Fibroblast of skin of right quadriceps (primary cell): ENCODE measurements at regions not wholly inside any gene's neighbourhood (a gene's known extent, or its start where the extent isn't known, plus 50 kb on each side); places are given as distances from the start of the nearest gene placed in this dataset.
"Not testable (repeated sequence)": the region's sequence is repeated elsewhere in the genome, so short reads cannot be mapped to it uniquely, and the experiment has no call there.

Source experiments
- DNase-seq: peaks from one replicate; pipeline ENCODE4 v3.0.0-alpha.2; 2013

DNA sequence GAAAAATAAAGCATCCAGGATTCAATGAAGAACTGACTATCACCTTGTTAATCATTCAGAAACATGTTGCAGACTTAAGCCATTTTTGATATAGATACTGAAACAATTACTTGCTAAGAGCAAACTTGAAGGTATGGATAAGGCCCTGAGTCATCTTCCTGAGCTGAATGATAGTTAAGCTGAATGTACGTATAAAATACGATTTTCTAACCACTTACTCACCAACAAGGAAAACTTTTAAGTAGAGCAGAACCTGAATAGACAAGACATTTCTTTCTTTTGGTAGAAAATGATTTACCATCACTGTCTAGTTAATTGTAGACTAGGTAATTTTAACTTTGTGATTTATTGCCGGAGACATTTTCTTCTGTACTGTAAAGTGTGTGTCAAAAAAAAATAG is 261.2 kb downstream of the RTP5 start:
- not testable (repeated sequence) for DNase-seq

- not testable (repeated sequence) for DNase-seq
Measured at GRCh38 chr2:242159921-242160320, 290.4 kb downstream of the RTP5 start.

GRCh38 chr2:242165115-242165514 is 295.6 kb downstream of the RTP5 start:
- not testable (repeated sequence) for DNase-seq

- not testable (repeated sequence) for DNase-seq
Measured at GRCh38 chr2:242171290-242171689, 301.8 kb downstream of the RTP5 start.
